ENCODE measurements at regions not wholly inside any gene's neighbourhood (a gene's known extent, or its start where the extent isn't known, plus 50 kb on each side); places are given as distances from the start of the nearest gene placed in this dataset.

GRCh38 chr22:26769663-26770062 is 112.3 kb downstream of the MIAT start:
- TF ChIP-seq CTCF (IDR thresholded peaks at IDR 0.05) (no peak), POLR2A (IDR thresholded peaks at IDR 0.05) (no peak), POLR2AphosphoS5 (IDR thresholded peaks at IDR 0.05; ENCODE audit: insufficient read depth in 1 of 2, low read depth in 1 of 2) (no peak)

All from vagina (tissue), 2 donors.